ENCODE measurements at regions not wholly inside any gene's neighbourhood (a gene's known extent, or its start where the extent isn't known, plus 50 kb on each side); places are given as distances from the start of the nearest gene placed in this dataset.

GRCh38 chr9:8012986-8013385 is 213.4 kb upstream of the DMAC1 start:
- TF ChIP-seq, protein P1, sequence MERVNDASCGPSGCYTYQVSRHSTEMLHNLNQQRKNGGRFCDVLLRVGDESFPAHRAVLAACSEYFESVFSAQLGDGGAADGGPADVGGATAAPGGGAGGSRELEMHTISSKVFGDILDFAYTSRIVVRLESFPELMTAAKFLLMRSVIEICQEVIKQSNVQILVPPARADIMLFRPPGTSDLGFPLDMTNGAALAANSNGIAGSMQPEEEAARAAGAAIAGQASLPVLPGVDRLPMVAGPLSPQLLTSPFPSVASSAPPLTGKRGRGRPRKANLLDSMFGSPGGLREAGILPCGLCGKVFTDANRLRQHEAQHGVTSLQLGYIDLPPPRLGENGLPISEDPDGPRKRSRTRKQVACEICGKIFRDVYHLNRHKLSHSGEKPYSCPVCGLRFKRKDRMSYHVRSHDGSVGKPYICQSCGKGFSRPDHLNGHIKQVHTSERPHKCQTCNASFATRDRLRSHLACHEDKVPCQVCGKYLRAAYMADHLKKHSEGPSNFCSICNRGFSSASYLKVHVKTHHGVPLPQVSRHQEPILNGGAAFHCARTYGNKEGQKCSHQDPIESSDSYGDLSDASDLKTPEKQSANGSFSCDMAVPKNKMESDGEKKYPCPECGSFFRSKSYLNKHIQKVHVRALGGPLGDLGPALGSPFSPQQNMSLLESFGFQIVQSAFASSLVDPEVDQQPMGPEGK (CRISPR knock-in tag; IDR thresholded peaks at IDR 0.05; ENCODE audit: borderline replicate concordance): no peak
- TF ChIP-seq CSDC2 (CRISPR knock-in tag; IDR thresholded peaks at IDR 0.05) (no peak), OSR1 (CRISPR knock-in tag; IDR thresholded peaks at IDR 0.05) (no peak), CREB5 (CRISPR knock-in tag; IDR thresholded peaks at IDR 0.05; ENCODE audit: low read depth) (no peak), ARNTL (CRISPR knock-in tag; IDR thresholded peaks at IDR 0.05; ENCODE audit: borderline replicate concordance, low read depth) (no peak), POU6F1 (CRISPR knock-in tag; IDR thresholded peaks at IDR 0.05; ENCODE audit: borderline replicate concordance, low read depth) (no peak), TCF4 (CRISPR knock-in tag; IDR thresholded peaks at IDR 0.05; ENCODE audit: borderline replicate concordance) (no peak), ZFP3 (CRISPR knock-in tag; IDR thresholded peaks at IDR 0.05) (no peak)
- TF ChIP-seq, protein P2, sequence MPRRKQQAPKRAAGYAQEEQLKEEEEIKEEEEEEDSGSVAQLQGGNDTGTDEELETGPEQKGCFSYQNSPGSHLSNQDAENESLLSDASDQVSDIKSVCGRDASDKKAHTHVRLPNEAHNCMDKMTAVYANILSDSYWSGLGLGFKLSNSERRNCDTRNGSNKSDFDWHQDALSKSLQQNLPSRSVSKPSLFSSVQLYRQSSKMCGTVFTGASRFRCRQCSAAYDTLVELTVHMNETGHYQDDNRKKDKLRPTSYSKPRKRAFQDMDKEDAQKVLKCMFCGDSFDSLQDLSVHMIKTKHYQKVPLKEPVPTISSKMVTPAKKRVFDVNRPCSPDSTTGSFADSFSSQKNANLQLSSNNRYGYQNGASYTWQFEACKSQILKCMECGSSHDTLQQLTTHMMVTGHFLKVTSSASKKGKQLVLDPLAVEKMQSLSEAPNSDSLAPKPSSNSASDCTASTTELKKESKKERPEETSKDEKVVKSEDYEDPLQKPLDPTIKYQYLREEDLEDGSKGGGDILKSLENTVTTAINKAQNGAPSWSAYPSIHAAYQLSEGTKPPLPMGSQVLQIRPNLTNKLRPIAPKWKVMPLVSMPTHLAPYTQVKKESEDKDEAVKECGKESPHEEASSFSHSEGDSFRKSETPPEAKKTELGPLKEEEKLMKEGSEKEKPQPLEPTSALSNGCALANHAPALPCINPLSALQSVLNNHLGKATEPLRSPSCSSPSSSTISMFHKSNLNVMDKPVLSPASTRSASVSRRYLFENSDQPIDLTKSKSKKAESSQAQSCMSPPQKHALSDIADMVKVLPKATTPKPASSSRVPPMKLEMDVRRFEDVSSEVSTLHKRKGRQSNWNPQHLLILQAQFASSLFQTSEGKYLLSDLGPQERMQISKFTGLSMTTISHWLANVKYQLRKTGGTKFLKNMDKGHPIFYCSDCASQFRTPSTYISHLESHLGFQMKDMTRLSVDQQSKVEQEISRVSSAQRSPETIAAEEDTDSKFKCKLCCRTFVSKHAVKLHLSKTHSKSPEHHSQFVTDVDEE (CRISPR knock-in tag; IDR thresholded peaks at IDR 0.05): no peak

Data from SK-N-SH treated with all-trans-retinoic acid at 6 μM for 48 hours (cell line).